ENCODE measurements at regions not wholly inside any gene's neighbourhood (a gene's known extent, or its start where the extent isn't known, plus 50 kb on each side); places are given as distances from the start of the nearest gene placed in this dataset.
"Not testable (repeated sequence)": the region's sequence is repeated elsewhere in the genome, so short reads cannot be mapped to it uniquely, and the experiment has no call there.

DNA sequence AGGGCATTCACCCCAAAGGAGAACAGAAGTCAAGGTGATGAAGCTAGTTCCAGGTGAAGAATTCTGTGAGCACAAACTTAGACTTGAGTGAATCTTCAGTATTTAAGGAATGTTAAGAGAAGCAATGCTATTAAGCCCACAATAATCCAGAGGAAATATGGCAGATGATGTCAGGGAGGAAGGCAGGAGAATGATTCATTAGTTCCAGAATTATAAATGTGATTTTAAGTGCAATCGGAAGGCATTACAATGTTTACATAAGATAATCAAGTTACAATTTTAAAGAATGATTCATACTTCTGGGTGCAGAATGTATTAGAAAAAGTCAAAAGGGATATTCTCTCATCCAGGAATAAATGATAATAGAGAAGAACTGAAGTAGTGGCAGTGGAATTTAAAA lies 545.2 kb upstream of the BRINP3 start:
- DNase-seq (ENCODE audit: low spot score): no peak
- Mint-ChIP-seq H3K4me1 (ENCODE audit: low read depth in 2 of 2) (no peaks in the 10 kb centered on the region), H3K9me3 (peaks cover 13% of the 10 kb centered on the region), H3K27me3 (no peaks in the 10 kb centered on the region), H3K36me3 (peaks cover 5% of the 10 kb centered on the region), H3K4me3 (no peak overlapping the region), H3K27ac (no peak overlapping the region)
- ATAC-seq: no peak

- DNase-seq (ENCODE audit: low spot score): no peak
- H3K27me3 Mint-ChIP-seq: no peaks in the 10 kb centered on the region
- no peak overlapping the region for H3K4me3 Mint-ChIP-seq
- ATAC-seq: no peak
- H3K4me1 Mint-ChIP-seq (ENCODE audit: low read depth in 2 of 2): no peaks in the 10 kb centered on the region
- H3K9me3 Mint-ChIP-seq: peaks cover 24% of the 10 kb centered on the region
- no peak overlapping the region for H3K27ac Mint-ChIP-seq
- H3K36me3 Mint-ChIP-seq: peaks cover 20% of the 10 kb centered on the region
Observed at GRCh38 chr1:191025896-191026642, 548.4 kb upstream of the BRINP3 start.

DNA sequence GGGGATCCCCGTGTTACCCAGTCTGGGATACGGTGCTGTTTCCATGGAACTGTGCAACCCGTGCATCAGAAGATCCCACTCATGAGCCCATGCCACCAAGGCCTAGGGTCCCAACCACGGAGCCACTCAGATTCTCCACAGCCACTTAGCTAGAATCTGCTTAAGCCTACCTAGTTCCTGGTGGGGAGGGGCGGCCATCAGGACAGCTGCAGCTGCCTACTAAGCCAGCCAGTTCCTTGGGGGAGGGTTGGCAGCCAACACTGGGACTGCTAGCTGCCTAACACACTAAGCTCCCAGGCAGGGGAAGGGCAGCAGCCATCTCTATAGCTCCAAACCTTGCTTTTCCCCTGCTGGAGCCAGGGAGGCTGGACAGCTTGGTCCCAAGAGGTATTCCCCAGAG lies 549.2 kb upstream of the BRINP3 start:
- Mint-ChIP-seq H3K4me1 (ENCODE audit: low read depth in 2 of 2) (no peaks in the 10 kb centered on the region), H3K27ac (no peak overlapping the region), H3K4me3 (no peak overlapping the region), H3K27me3 (no peaks in the 10 kb centered on the region), H3K9me3 (peaks cover 30% of the 10 kb centered on the region), H3K36me3 (peaks cover 20% of the 10 kb centered on the region)
- DNase-seq (ENCODE audit: low spot score) (no peak), ATAC-seq (no peak)

DNA sequence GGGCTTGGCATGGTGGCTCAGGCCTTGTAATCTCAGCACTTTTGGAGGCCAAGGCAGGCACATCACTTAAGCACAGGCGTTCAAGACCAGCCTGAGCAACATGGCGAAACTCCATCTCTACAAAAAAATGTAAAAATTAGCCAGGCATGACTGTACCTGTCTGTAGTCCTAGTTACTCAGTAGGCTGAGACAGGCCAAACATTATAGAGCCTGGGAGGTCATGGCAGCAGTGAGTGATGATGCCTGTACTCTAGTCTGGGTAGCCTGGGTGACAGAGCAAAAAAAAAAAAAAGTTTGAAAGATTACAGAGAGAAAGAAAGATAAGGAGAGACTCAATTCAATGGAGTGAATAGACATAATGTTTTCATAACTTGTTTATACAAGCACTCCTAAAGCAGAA lies 556.5 kb upstream of the BRINP3 start:
- no peak overlapping the region for H3K27ac Mint-ChIP-seq
- ATAC-seq (no peak), DNase-seq (ENCODE audit: low spot score) (no peak)

GRCh38 chr1:191043066-191043465 lies 565.4 kb upstream of the BRINP3 start:
- Mint-ChIP-seq H3K27ac (no peak overlapping the region), H3K27me3 (no peaks in the 10 kb centered on the region), H3K4me1 (ENCODE audit: low read depth in 2 of 2) (no peaks in the 10 kb centered on the region), H3K4me3 (no peak overlapping the region), H3K9me3 (peaks cover 8% of the 10 kb centered on the region), H3K36me3 (no peaks in the 10 kb centered on the region)
- DNase-seq (ENCODE audit: low spot score): no peak
- no peak for ATAC-seq

More for the DNA sequence above, 556.5 kb upstream of the BRINP3 start:
- peaks cover 8% of the 10 kb centered on the region for H3K36me3 Mint-ChIP-seq
- H3K4me3 Mint-ChIP-seq: no peak overlapping the region
- H3K27me3 Mint-ChIP-seq: no peaks in the 10 kb centered on the region
- H3K4me1 Mint-ChIP-seq (ENCODE audit: low read depth in 2 of 2): no peaks in the 10 kb centered on the region
- peaks cover 22% of the 10 kb centered on the region for H3K9me3 Mint-ChIP-seq

GRCh38 chr1:191049781-191050180 lies 572.1 kb upstream of the BRINP3 start:
- no peak for DNase-seq (ENCODE audit: low spot score)

GRCh38 chr1:191052888-191053287 lies 575.2 kb upstream of the BRINP3 start:
- no peak overlapping the region for H3K27ac Mint-ChIP-seq
- no peak for DNase-seq (ENCODE audit: low spot score)
- H3K9me3 Mint-ChIP-seq: peaks cover 26% of the 10 kb centered on the region
- no peak overlapping the region for H3K4me3 Mint-ChIP-seq
- H3K27me3 Mint-ChIP-seq: no peaks in the 10 kb centered on the region
- H3K36me3 Mint-ChIP-seq: peaks cover 17% of the 10 kb centered on the region
- ATAC-seq: no peak
- H3K4me1 Mint-ChIP-seq (ENCODE audit: low read depth in 2 of 2): no peaks in the 10 kb centered on the region

More at GRCh38 chr1:191049781-191050180, 572.1 kb upstream of the BRINP3 start:
- no peaks in the 10 kb centered on the region for H3K4me1 Mint-ChIP-seq (ENCODE audit: low read depth in 2 of 2)
- H3K27ac Mint-ChIP-seq: no peak overlapping the region
- H3K27me3 Mint-ChIP-seq: no peaks in the 10 kb centered on the region
- no peak overlapping the region for H3K4me3 Mint-ChIP-seq
- ATAC-seq: no peak
- peaks cover 33% of the 10 kb centered on the region for H3K9me3 Mint-ChIP-seq
- H3K36me3 Mint-ChIP-seq: peaks cover 17% of the 10 kb centered on the region

GRCh38 chr1:191065346-191065745 lies 587.7 kb upstream of the BRINP3 start:
- H3K4me3 Mint-ChIP-seq: no peak overlapping the region
- peaks cover 7% of the 10 kb centered on the region for H3K36me3 Mint-ChIP-seq
- ATAC-seq (no peak), DNase-seq (ENCODE audit: low spot score) (no peak)
- no peaks in the 10 kb centered on the region for H3K27me3 Mint-ChIP-seq
- H3K4me1 Mint-ChIP-seq (ENCODE audit: low read depth in 2 of 2): no peaks in the 10 kb centered on the region
- H3K27ac Mint-ChIP-seq: no peak overlapping the region
- H3K9me3 Mint-ChIP-seq: peaks cover 16% of the 10 kb centered on the region

DNA sequence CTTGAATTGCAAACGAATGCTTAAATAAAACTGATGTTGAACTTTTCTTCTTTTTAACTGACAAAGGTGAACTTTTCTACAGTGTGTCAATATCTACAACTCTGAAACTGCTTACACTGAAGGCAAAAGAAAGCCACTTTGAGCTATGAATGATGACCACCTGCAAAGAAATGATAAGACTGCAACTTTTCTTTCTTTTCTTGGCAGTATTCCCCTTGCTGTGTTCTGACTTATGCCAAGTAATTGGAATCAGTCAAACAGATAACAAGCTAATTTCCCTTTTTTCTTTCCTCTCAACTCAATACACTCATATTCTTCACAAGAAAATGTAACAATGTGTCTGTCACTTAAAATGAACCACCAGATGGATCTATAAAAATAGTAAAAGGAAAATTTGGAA lies 588.1 kb upstream of the BRINP3 start:
- peaks cover 4% of the 10 kb centered on the region for H3K36me3 Mint-ChIP-seq
- H3K9me3 Mint-ChIP-seq: peaks cover 12% of the 10 kb centered on the region
- no peak overlapping the region for H3K4me3 Mint-ChIP-seq
- ATAC-seq (no peak), DNase-seq (ENCODE audit: low spot score) (no peak)
- H3K4me1 Mint-ChIP-seq (ENCODE audit: low read depth in 2 of 2): no peaks in the 10 kb centered on the region
- H3K27ac Mint-ChIP-seq: no peak overlapping the region
- H3K27me3 Mint-ChIP-seq: no peaks in the 10 kb centered on the region

- Mint-ChIP-seq H3K27me3 (no peaks in the 10 kb centered on the region), H3K36me3 (no peaks in the 10 kb centered on the region), H3K9me3 (peaks cover 3% of the 10 kb centered on the region), H3K27ac (no peak overlapping the region), H3K4me1 (ENCODE audit: low read depth in 2 of 2) (no peaks in the 10 kb centered on the region), H3K4me3 (no peak overlapping the region)
- no peak for ATAC-seq
- DNase-seq (ENCODE audit: low spot score): no peak
Observed at GRCh38 chr1:191074881-191075280, 597.2 kb upstream of the BRINP3 start.

DNA sequence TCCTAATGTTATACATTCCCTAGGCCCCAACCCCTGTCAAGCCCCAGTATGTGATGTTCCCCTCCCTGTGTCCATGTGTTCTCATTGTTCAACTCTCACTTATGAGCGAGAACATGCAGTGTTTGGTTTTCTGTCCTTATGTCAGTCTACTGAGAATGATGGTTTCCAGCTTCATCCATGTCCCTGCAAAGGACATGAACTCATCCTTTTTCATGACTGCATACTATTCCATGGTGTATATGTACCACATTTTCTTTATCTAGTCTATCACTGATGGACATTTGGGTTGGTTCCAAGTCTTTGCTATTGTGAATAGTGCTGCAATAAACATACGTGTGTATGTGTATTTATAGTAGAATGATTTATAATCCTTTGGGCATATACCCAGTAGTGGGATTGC lies 605.4 kb upstream of the BRINP3 start:
- H3K36me3 Mint-ChIP-seq; H3K4me1 Mint-ChIP-seq (ENCODE audit: low read depth in 2 of 2); H3K4me3 Mint-ChIP-seq; ATAC-seq; H3K27ac Mint-ChIP-seq; DNase-seq (ENCODE audit: low spot score); H3K27me3 Mint-ChIP-seq: not testable (repeated sequence)
- peaks cover 19% of the 10 kb centered on the region for H3K9me3 Mint-ChIP-seq

- no peaks in the 10 kb centered on the region for H3K27me3 Mint-ChIP-seq
- ATAC-seq (no peak), DNase-seq (ENCODE audit: low spot score) (no peak)
- no peaks in the 10 kb centered on the region for H3K36me3 Mint-ChIP-seq
- no peak overlapping the region for H3K4me3 Mint-ChIP-seq
- H3K4me1 Mint-ChIP-seq (ENCODE audit: low read depth in 2 of 2): no peaks in the 10 kb centered on the region
- H3K27ac Mint-ChIP-seq: no peak overlapping the region
- peaks cover 20% of the 10 kb centered on the region for H3K9me3 Mint-ChIP-seq
Observed at GRCh38 chr1:191085121-191085520, 607.5 kb upstream of the BRINP3 start.

DNA sequence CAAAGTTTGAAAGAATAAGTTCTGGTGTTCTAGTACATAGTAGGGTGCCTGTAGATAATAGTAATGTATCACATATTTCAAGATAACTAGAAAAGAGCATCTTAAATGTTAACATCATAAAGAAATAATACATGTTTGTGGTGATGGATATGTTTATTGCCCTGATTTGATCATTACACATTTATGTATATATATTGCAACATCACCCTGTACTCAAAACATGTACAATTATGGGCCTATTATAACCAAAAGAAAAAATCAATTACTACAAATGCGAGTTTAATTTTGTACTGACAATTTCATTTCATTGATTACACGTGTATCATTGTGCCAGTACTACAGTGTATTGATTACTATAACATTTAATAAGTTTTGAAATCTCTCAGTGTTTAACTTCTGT lies 609.2 kb upstream of the BRINP3 start:
- peaks cover 17% of the 10 kb centered on the region for H3K9me3 Mint-ChIP-seq
- H3K36me3 Mint-ChIP-seq: no peaks in the 10 kb centered on the region
- H3K4me1 Mint-ChIP-seq (ENCODE audit: low read depth in 2 of 2): no peaks in the 10 kb centered on the region
- ATAC-seq: no peak
- DNase-seq (ENCODE audit: low spot score): no peak
- no peak overlapping the region for H3K4me3 Mint-ChIP-seq
- no peaks in the 10 kb centered on the region for H3K27me3 Mint-ChIP-seq
- no peak overlapping the region for H3K27ac Mint-ChIP-seq

- Mint-ChIP-seq H3K36me3 (peaks cover 10% of the 10 kb centered on the region), H3K27ac (no peak overlapping the region), H3K9me3 (peaks cover 20% of the 10 kb centered on the region), H3K4me3 (no peak overlapping the region), H3K27me3 (no peaks in the 10 kb centered on the region), H3K4me1 (ENCODE audit: low read depth in 2 of 2) (no peaks in the 10 kb centered on the region)
- no peak for ATAC-seq
- no peak for DNase-seq (ENCODE audit: low spot score)
Observed at GRCh38 chr1:191096405-191096804, 618.7 kb upstream of the BRINP3 start.

- Mint-ChIP-seq H3K9me3 (peaks cover 14% of the 10 kb centered on the region), H3K27ac (no peak overlapping the region), H3K27me3 (no peaks in the 10 kb centered on the region), H3K36me3 (peaks cover 4% of the 10 kb centered on the region), H3K4me3 (no peak overlapping the region), H3K4me1 (ENCODE audit: low read depth in 2 of 2) (no peaks in the 10 kb centered on the region)
- ATAC-seq (no peak), DNase-seq (ENCODE audit: low spot score) (no peak)
Observed at GRCh38 chr1:191099696-191100095, 622.0 kb upstream of the BRINP3 start.

Measured in natural killer cell treated with Interleukin-12 subunit alpha and Interleukin-12 subunit beta and Interleukin-15 and Interleukin-18, amount 100 ng/mL, for 72 hours (primary cell).